ENCODE measurements at regions not wholly inside any gene's neighbourhood (a gene's known extent, or its start where the extent isn't known, plus 50 kb on each side); places are given as distances from the start of the nearest gene placed in this dataset.

- DNase-seq (ENCODE audit: low read depth in 3 of 3, low spot score in 2 of 3) = no peak
Measured at GRCh38 chr13:40432018-40432978, 234.1 kb downstream of the FOXO1 start.

DNA sequence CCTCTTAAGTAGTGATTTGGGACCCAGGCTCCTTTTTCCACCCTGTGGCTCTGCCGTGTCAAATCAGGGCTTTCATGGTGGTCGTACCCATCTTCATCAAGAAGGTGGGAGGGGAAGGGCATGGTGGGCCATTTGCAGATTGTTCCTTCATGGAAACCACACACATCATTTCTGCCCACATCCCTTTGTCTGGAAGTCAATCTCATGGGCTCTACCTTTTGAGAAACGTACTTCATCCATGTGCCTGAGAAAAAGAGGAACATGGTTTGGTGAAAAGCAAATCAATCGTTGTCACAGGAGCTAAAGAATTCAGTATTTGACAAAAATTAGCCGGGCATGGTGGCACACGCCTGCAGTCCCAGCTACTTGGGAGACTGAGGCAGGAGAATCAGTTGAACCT, 233.4 kb downstream of the FOXO1 start:
- no peak for DNase-seq (ENCODE audit: low read depth in 3 of 3, low spot score in 2 of 3)

DNA sequence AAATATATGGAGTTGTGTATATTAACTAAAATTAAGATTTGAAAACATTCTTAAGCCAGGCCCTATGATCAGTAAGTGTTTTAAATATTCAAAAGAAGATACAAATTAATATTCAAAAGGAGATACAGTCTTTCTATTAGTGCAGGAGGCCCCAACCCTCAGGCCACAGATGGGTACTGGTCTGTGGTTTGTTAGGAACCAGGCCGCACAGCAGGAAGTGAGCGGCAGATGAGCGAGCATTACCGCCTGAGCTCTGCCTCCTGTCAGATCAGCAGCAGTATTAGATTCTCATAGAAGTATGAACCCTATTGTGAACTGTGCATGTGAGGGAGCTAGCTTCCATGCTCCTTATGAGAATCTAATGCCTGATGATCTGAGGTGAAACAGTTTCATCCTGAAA, 232.9 kb downstream of the FOXO1 start:
- no peak for DNase-seq (ENCODE audit: low read depth in 3 of 3, low spot score in 2 of 3)

DNA sequence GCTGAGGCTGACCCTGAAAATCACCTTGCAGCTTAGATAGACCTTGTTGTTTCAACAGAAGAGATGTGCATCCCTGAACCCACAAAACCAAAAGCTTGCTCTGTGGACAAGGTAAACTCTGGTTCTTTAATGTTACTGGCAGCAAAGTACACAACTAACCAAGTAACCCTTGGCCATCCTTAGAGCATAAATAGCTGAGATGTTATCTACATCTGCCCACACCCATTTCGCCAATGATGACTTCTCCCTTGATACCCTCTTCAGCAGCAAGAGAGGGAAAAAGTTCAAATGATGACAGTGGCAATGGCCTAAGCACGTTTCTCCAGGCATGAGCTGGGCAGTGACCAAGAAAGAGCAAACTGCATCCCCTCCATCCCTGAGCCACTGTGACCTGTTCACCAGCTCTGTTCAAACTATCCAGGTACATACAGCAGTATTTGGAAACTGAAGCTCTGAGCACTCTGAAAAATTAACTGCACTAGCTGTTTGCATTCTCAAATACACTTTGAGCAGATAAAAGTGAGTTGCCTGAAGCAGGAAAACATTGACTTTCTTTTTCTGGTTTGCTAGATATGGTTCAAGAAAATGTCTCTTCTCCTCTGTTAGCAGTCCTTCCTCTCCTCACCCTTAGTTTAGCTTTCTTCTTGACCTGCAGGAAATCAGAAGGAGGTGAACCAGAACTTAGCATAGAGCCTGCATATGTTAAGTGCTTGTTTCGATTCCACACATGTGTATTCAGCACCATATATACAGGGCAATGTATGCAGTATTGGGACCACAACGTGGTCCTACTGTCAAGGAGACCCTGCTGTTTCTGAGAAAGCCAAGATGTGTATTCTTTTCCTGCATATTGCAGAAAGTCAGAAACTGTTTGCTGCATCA, 231.7 kb downstream of the FOXO1 start:
- no peak for DNase-seq (ENCODE audit: low read depth in 3 of 3, low spot score in 2 of 3)

GRCh38 chr13:40438022-40438680, 228.3 kb downstream of the FOXO1 start:
- DNase-seq (ENCODE audit: low read depth in 3 of 3, low spot score in 2 of 3) = no peak

DNA sequence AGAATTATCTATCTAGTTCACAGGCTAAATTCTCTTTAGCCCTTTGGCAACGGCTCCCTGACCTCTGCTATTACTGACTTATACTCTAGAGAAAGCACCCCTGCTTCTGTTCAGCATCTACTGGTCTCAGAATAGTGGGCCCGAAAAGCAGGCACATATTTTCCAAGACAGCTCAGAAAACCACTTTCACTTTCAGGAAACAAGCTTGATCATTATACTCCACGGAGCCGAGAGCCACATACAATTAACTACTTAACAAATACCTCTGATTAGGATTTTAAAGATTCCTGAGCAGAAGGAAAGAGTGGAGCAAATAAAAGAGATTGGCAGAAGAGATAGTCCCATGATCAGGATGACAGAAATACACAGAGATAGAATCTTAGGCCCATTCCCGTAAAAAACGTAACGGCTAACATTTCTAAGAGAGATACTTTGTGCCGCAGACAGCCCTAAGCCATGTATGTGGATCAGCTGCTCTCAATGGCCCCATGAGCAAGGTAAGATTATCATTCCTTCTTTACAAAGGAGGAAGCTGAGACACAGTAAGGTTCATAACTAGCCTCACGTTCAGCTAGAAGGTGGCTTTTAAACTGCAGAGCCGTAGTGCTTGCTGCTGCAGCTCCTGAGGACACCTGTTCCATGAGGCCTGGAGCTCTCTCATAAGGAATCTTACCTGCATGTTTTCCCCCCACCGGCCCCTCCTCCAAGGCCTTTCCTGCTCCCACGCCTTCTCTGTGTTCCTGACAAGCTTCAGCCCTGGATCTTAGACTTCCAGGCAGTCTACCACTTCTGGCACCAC, 227.2 kb downstream of the FOXO1 start:
- no peak for DNase-seq (ENCODE audit: low read depth in 3 of 3, low spot score in 2 of 3)

DNA sequence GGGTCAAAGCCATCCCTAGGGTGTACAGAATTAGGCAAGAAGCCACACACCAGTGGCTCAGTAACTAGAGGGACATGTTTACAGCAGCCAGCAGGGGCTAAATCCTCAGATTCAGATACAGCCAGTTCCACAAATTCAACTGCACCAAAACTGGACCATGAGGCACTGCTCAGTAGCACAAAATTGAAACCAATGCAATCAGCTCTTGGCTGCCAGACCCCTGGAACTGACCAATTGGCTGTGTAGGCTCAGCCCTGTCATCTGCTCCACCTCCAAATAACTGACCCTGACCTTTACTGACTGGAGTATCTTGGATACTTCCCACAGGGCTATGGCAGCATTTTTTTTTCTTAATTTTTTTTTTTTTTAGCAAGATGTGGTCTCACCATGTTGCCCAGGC, 226.5 kb downstream of the FOXO1 start:
- DNase-seq (ENCODE audit: low read depth in 3 of 3, low spot score in 2 of 3) = no peak

GRCh38 chr13:40440990-40441820, 225.2 kb downstream of the FOXO1 start:
- no peak for DNase-seq (ENCODE audit: low read depth in 3 of 3, low spot score in 2 of 3)

- no peak for DNase-seq (ENCODE audit: low read depth in 3 of 3, low spot score in 2 of 3)
Measured at GRCh38 chr13:40442231-40442630, 224.2 kb downstream of the FOXO1 start.

DNA sequence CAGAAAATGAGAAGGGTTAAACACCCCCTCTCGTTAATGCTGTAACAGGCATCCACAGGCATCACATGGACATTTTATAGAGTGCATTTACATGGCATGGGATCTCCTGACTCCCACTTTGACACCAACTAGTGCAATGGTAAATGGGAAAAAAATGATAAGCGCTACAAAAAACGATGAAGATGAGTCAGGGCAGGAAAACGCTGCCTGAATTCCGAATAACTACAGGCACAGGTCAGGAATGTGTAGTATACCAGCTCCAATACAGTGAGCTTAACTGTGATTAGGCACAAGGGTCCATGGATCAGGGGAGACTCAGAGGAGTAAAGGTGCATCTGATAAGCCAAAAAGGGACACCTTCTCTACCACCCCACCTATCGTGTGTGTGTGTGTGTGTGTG, 223.6 kb downstream of the FOXO1 start:
- DNase-seq (ENCODE audit: low read depth in 3 of 3, low spot score in 2 of 3) = no peak

DNA sequence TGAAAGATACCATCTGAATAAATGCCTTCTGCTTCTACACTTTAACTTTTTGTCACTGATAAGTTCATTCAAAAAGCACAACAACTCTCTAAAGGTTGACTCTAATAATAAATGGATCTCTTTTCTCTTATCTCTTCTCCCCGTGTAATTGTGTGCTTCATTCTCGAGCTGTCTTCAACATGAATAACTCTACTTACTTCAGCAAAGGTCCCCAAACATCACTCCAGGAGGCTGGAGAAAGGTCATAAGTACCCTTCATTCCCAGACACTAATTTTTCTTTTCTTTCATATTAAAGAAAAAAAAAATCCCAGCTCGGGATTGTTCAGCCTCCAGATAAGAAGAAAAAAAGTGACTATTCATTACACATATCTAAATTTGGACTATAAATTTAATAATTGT, 222.2 kb downstream of the FOXO1 start:
- no peak for DNase-seq (ENCODE audit: low read depth in 3 of 3, low spot score in 2 of 3)

DNA sequence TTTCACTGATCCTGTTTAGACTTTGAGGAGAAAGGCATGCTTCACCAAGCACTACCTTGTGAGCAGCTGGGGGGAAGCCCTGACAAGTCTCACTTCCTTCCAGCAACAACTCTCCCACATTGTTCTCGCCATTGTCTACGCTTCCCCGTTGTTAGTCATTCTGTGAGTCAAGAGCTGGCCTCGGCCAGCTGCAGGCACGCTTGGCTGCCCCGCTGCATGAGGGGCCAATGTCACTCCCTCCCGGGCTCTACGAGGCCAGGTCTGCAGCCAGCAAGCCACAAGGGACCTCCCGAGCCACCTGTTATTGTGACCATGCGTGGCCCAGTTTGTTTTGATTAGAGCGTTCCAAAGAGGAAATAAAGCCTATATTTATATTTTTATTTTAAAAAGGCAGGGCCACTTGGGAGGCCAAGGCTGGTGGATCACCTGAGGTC, 220.9 kb downstream of the FOXO1 start:
- no peak for DNase-seq (ENCODE audit: low read depth in 3 of 3, low spot score in 2 of 3)

DNA sequence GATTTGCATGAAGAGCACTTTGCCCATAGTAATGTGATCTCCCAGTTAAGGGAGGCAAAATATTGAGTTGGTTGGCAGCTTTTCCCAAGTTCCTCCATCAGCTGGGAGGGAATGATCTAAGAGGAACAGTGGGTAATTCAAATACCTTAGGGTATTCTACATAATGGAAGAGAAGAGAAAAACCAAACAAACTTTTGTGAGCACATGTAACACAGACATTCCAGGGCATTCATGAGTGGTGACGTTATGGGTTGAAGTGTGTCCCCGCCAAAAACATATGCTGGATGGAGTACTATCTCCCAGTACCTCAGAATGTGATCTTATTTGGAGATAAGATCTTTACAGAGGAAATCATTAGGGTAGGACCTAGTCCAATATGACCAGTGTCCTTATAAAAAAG, 220.1 kb downstream of the FOXO1 start:
- DNase-seq (ENCODE audit: low read depth in 3 of 3, low spot score in 2 of 3) = no peak

GRCh38 chr13:40447857-40448256, 218.6 kb downstream of the FOXO1 start:
- DNase-seq (ENCODE audit: low read depth in 3 of 3, low spot score in 2 of 3) = no peak

GRCh38 chr13:40452038-40452666, 214.3 kb downstream of the FOXO1 start:
- DNase-seq (ENCODE audit: low read depth in 3 of 3, low spot score in 2 of 3) = no peak

DNA sequence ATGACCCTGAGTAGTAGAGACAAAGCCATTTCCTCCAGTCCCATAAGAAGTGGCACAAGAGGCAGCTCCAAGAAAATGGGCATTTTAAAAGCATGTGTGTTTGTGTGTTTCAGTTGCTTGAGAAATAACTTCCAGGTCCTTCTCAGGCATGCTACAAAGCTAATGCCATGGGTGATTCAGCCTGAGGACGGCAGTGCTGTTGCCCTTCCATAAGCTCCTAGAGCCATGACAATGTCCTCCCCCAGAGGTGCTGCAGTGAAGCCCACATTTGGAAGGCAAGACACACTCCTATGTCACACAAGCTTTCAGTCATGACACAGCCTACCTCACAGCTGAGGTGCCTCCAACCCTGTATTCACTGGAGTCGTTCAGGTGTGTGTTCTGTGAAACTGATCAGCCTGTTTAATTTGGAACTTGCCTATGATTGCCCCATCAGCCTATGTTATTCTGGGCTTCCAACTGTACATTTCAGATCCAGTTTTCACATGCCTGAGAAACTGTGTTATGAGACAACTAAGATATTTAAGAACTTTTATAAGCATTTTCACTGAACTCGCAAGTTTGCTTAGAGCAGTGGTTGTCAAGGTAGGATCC, 213.6 kb downstream of the FOXO1 start:
- DNase-seq (ENCODE audit: low read depth in 3 of 3, low spot score in 2 of 3) = no peak

DNA sequence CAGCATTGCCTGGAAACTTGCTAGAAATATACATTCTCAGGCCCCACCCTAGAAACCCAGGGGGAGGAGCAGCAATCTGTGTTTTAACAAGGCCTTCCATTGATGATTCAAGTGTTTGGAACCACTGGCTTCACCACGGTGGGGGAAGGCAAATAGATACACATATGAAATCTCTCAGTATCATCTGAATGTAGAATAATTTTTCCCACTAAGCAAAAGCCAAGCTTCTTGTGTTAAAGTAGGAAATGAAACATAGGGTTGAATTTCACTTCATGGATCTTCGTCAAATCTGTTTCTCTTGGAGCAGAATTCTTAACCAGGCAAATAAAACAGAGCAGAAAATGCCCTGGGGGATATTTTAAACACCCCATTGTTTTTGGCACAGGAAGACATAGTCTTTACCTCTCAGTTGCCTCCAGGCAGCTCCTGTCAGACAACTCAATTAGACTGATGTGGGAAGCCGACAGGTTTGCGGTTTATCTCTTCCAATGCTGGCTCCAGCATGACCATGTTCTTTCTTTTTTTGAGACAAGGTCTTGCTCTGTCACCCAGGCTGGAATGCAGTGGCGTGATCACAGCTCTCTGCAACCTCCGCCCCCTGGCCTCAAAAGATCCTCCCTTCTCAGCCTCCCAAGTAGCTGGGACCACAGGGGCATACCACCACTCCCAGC, 213.0 kb downstream of the FOXO1 start:
- DNase-seq (ENCODE audit: low read depth in 3 of 3, low spot score in 2 of 3) = no peak

GRCh38 chr13:40456397-40456953, 210.0 kb downstream of the FOXO1 start:
- DNase-seq (ENCODE audit: low read depth in 3 of 3, low spot score in 2 of 3) = no peak
